ENCODE measurements at regions not wholly inside any gene's neighbourhood (a gene's known extent, or its start where the extent isn't known, plus 50 kb on each side); places are given as distances from the start of the nearest gene placed in this dataset.

DNA sequence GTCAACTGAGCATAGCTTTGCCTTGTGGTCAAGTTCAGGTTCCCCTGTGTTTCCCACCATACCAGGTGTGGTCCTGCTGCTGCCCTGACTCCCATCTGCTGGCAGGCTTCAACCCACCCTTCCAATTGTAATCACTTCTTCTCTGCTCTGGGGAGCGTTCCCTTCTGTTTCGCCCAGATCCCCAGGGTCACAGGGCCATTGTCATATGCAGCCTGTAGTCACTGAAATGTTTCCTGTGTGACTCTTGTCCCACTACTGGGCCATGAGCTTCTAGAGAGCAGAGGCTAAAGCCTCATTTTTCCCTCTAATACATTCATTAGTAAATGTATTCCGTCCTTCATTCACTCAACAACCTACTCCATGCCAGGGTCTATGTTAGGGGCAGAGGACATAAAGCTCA lies 75.0 kb upstream of the LAPTM4A start:
- WGBS, 2 experiments (ENCODE audit: low coverage in 1 of 2, low lambda C conversion rate in 2 of 2, missing lambda C conversion rate in 2 of 2), result 94 to 95% methylated on average over 3 of the region's 3 CpGs
- Histone ChIP-seq H2AFZ (no peak overlapping the region), H3K9ac (no peak overlapping the region), H4K20me1 (ENCODE audit: insufficient read depth) (no peaks in the 10 kb centered on the region), H3K9me3 (ENCODE audit: low read depth) (no peaks in the 10 kb centered on the region), H3K27ac (no peak overlapping the region), H3K4me2 (ENCODE audit: unreplicated experiment) (no peak overlapping the region), H3K79me2 (ENCODE audit: insufficient read depth) (no peaks in the 10 kb centered on the region), H3F3A (ENCODE audit: insufficient read depth) (no peaks in the 10 kb centered on the region), H3K36me3 (ENCODE audit: low read depth) (no peaks in the 10 kb centered on the region), H3K27me3 (replicated peaks; ENCODE audit: insufficient read depth) (0 out of 2 replicates have a peak, but pooled peaks cover 8% of the 10 kb centered on the region), H3K4me3 (no peak overlapping the region), H3K4me1 (ENCODE audit: insufficient read depth) (peaks cover 5% of the 10 kb centered on the region; the same call in 1 of the 2 replicates), H3K9me2 (ENCODE audit: insufficient read depth) (no peaks in the 10 kb centered on the region)
- no peak for DNase-seq
- no peak for TF ChIP-seq EZH2 (IDR thresholded peaks at IDR 0.05; ENCODE audit: insufficient read depth, poor library complexity, severe bottlenecking)
- in situ Hi-C loops (cut with MboI), result no loop called here

GRCh38 chr2:20126040-20126439 lies 74.6 kb upstream of the LAPTM4A start:
- no peaks in the 10 kb centered on the region for H3K36me3 ChIP-seq (ENCODE audit: low read depth)
- H3K27ac ChIP-seq, result no peak overlapping the region
- H3K79me2 ChIP-seq (ENCODE audit: insufficient read depth), result no peaks in the 10 kb centered on the region
- H3F3A ChIP-seq (ENCODE audit: insufficient read depth), result no peaks in the 10 kb centered on the region
- no peak for TF ChIP-seq EZH2phosphoT487 (IDR thresholded peaks at IDR 0.05; ENCODE audit: insufficient read depth, low read depth)
- TF ChIP-seq EZH2 (IDR thresholded peaks at IDR 0.05; ENCODE audit: insufficient read depth, poor library complexity, severe bottlenecking), result no peak
- H3K4me2 ChIP-seq (ENCODE audit: unreplicated experiment), result no peak overlapping the region
- no peak overlapping the region for H2AFZ ChIP-seq
- 55 to 58% methylated on average over 3 of the region's 3 CpGs for WGBS, 2 experiments (ENCODE audit: low coverage in 1 of 2, low lambda C conversion rate in 2 of 2, missing lambda C conversion rate in 2 of 2)
- H3K27me3 ChIP-seq (replicated peaks; ENCODE audit: insufficient read depth), result 0 out of 2 replicates have a peak, but pooled peaks cover 9% of the 10 kb centered on the region
- H4K20me1 ChIP-seq (ENCODE audit: insufficient read depth), result no peaks in the 10 kb centered on the region
- no peaks in the 10 kb centered on the region for H3K9me2 ChIP-seq (ENCODE audit: insufficient read depth)
- no peak overlapping the region for H3K4me3 ChIP-seq
- no peaks in the 10 kb centered on the region for H3K9me3 ChIP-seq (ENCODE audit: low read depth)
- no peak overlapping the region for H3K9ac ChIP-seq
- in situ Hi-C loops (cut with MboI), result no loop called here
- DNase-seq, result no peak
- peaks cover 5% of the 10 kb centered on the region; the same call in 1 of the 2 replicates for H3K4me1 ChIP-seq (ENCODE audit: insufficient read depth)

DNA sequence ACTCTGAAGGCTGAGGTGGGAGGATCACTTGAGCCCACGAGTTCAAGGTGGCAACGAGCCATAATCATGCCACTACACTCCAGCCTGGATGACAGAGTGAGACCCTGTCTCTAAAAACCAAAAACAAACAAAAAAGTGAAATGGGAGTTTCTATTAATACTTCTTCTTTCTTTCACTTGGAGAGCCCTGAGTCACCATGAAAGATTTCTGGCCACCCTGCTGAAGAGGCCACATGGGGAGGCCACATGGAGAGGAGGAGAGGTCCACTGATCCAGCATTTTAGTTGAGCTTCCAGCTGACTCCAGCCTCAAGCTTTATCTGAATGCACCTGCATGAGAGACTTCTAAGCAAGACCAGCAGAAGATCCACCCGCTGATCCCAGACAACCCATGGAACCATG lies 74.2 kb upstream of the LAPTM4A start:
- Histone ChIP-seq H3K4me2 (ENCODE audit: unreplicated experiment) (no peak overlapping the region), H2AFZ (no peak overlapping the region), H3K4me3 (no peak overlapping the region), H3K4me1 (ENCODE audit: insufficient read depth) (peaks cover 5% of the 10 kb centered on the region; the same call in 1 of the 2 replicates), H3K79me2 (ENCODE audit: insufficient read depth) (no peaks in the 10 kb centered on the region), H3K27ac (no peak overlapping the region), H3K9me2 (ENCODE audit: insufficient read depth) (no peaks in the 10 kb centered on the region), H3K9me3 (ENCODE audit: low read depth) (no peaks in the 10 kb centered on the region), H3K36me3 (ENCODE audit: low read depth) (no peaks in the 10 kb centered on the region), H3F3A (ENCODE audit: insufficient read depth) (no peaks in the 10 kb centered on the region), H3K9ac (no peak overlapping the region), H4K20me1 (ENCODE audit: insufficient read depth) (no peaks in the 10 kb centered on the region), H3K27me3 (replicated peaks; ENCODE audit: insufficient read depth) (0 out of 2 replicates have a peak, but pooled peaks cover 9% of the 10 kb centered on the region)
- TF ChIP-seq EZH2phosphoT487 (IDR thresholded peaks at IDR 0.05; ENCODE audit: insufficient read depth, low read depth) (no peak), EZH2 (IDR thresholded peaks at IDR 0.05; ENCODE audit: insufficient read depth, poor library complexity, severe bottlenecking) (no peak)
- peak; percentile 54 for DNase-seq
- in situ Hi-C loops (cut with MboI), result no loop called here
- 71 to 74% methylated on average over 3 of the region's 3 CpGs for WGBS, 2 experiments (ENCODE audit: low coverage in 1 of 2, low lambda C conversion rate in 2 of 2, missing lambda C conversion rate in 2 of 2)

GRCh38 chr2:20125164-20125563 lies 73.7 kb upstream of the LAPTM4A start:
- Histone ChIP-seq H3K4me2 (ENCODE audit: unreplicated experiment) (no peak overlapping the region), H3K4me1 (ENCODE audit: insufficient read depth) (peaks cover 5% of the 10 kb centered on the region; the same call in 1 of the 2 replicates), H3K36me3 (ENCODE audit: low read depth) (no peaks in the 10 kb centered on the region), H3K27me3 (replicated peaks; ENCODE audit: insufficient read depth) (0 out of 2 replicates have a peak, but pooled peaks cover 9% of the 10 kb centered on the region), H2AFZ (no peak overlapping the region), H4K20me1 (ENCODE audit: insufficient read depth) (no peaks in the 10 kb centered on the region), H3K9ac (no peak overlapping the region), H3K4me3 (no peak overlapping the region), H3K27ac (no peak overlapping the region), H3F3A (ENCODE audit: insufficient read depth) (no peaks in the 10 kb centered on the region), H3K9me2 (ENCODE audit: insufficient read depth) (no peaks in the 10 kb centered on the region), H3K9me3 (ENCODE audit: low read depth) (no peaks in the 10 kb centered on the region), H3K79me2 (ENCODE audit: insufficient read depth) (no peaks in the 10 kb centered on the region)
- in situ Hi-C loops (cut with MboI), result no loop called here
- WGBS, 2 experiments (ENCODE audit: low coverage in 1 of 2, low lambda C conversion rate in 2 of 2, missing lambda C conversion rate in 2 of 2), result 66 to 77% methylated on average over 6 of the region's 6 CpGs
- no peak for TF ChIP-seq EZH2 (IDR thresholded peaks at IDR 0.05; ENCODE audit: insufficient read depth, poor library complexity, severe bottlenecking)
- no peak for TF ChIP-seq EZH2phosphoT487 (IDR thresholded peaks at IDR 0.05; ENCODE audit: insufficient read depth, low read depth)
- DNase-seq, result no peak

Data from GM23248 (cell line).